Dendritic cell treated with granulocyte-macrophage colony-stimulating factor and Interleukin-4, amounts not matched to agents 40 ng/mL and 50 ng/mL, for 4 days (primary cell): ENCODE measurements at regions not wholly inside any gene's neighbourhood (a gene's known extent, or its start where the extent isn't known, plus 50 kb on each side); places are given as distances from the start of the nearest gene placed in this dataset.

Experiments
- H3K27ac Mint-ChIP-seq: one replicate; pipeline ENCODE4 v1.8.0; 2022; ENCODE audit warnings: mild to moderate bottlenecking, mixed read lengths
- H3K27me3 Mint-ChIP-seq: one replicate; pipeline ENCODE4 v1.8.0; 2022; ENCODE audit warnings: mild to moderate bottlenecking, mixed read lengths
- H3K36me3 Mint-ChIP-seq: one replicate; pipeline ENCODE4 v1.8.0; 2022; ENCODE audit warnings: low read depth, mixed read lengths
- H3K4me1 Mint-ChIP-seq: one replicate; pipeline ENCODE4 v1.8.0; 2022; ENCODE audit warnings: low read depth, mixed read lengths
- H3K4me3 Mint-ChIP-seq: one replicate; pipeline ENCODE4 v1.8.0; 2022; ENCODE audit warnings: mild to moderate bottlenecking, moderate library complexity, mixed read lengths
- H3K9me3 Mint-ChIP-seq: one replicate; pipeline ENCODE4 v1.8.0; 2022; ENCODE audit warnings: mixed read lengths
- intact Hi-C: fragments of 100-400 bp; cut with micrococcal nuclease; formaldehyde crosslinking; loops from one replicate; pipeline ENCODE4 v1.15.0; 2022

- no peaks in the 10 kb centered on the region for H3K4me1 Mint-ChIP-seq
- H3K9me3 Mint-ChIP-seq: peaks cover 6% of the 10 kb centered on the region
- no peak overlapping the region for H3K4me3 Mint-ChIP-seq
- intact Hi-C loops: no loop called here
- H3K27ac Mint-ChIP-seq: no peak overlapping the region
- no peaks in the 10 kb centered on the region for H3K27me3 Mint-ChIP-seq
- no peaks in the 10 kb centered on the region for H3K36me3 Mint-ChIP-seq
These were observed 375.3 kb downstream of the DUSP10 start for GRCh38 chr1:221366495-221367110.

- H3K4me1 Mint-ChIP-seq: no peaks in the 10 kb centered on the region
- H3K36me3 Mint-ChIP-seq: no peaks in the 10 kb centered on the region
- H3K27ac Mint-ChIP-seq: no peak overlapping the region
- peaks cover 6% of the 10 kb centered on the region for H3K9me3 Mint-ChIP-seq
- H3K4me3 Mint-ChIP-seq: no peak overlapping the region
- no peaks in the 10 kb centered on the region for H3K27me3 Mint-ChIP-seq
- intact Hi-C loops: no loop called here
These were observed 370.2 kb downstream of the DUSP10 start for GRCh38 chr1:221371705-221372104.

GRCh38 chr1:221373795-221374194, 368.1 kb downstream of the DUSP10 start:
- Mint-ChIP-seq H3K4me1 (no peaks in the 10 kb centered on the region), H3K4me3 (no peak overlapping the region), H3K36me3 (no peaks in the 10 kb centered on the region), H3K27ac (no peak overlapping the region), H3K9me3 (peaks cover 2% of the 10 kb centered on the region), H3K27me3 (no peaks in the 10 kb centered on the region)
- intact Hi-C loops: no loop called here

- Mint-ChIP-seq H3K4me1 (no peaks in the 10 kb centered on the region), H3K36me3 (no peaks in the 10 kb centered on the region), H3K4me3 (no peak overlapping the region), H3K27me3 (no peaks in the 10 kb centered on the region), H3K9me3 (no peaks in the 10 kb centered on the region), H3K27ac (no peak overlapping the region)
- intact Hi-C loops: no loop called here
These were observed 365.6 kb downstream of the DUSP10 start for GRCh38 chr1:221376286-221376685.

GRCh38 chr1:221381910-221382623, 359.8 kb downstream of the DUSP10 start:
- no peaks in the 10 kb centered on the region for H3K36me3 Mint-ChIP-seq
- H3K4me1 Mint-ChIP-seq: no peaks in the 10 kb centered on the region
- no peaks in the 10 kb centered on the region for H3K27me3 Mint-ChIP-seq
- no peak overlapping the region for H3K27ac Mint-ChIP-seq
- no peak overlapping the region for H3K4me3 Mint-ChIP-seq
- intact Hi-C loops: no loop called here
- H3K9me3 Mint-ChIP-seq: peaks cover 9% of the 10 kb centered on the region

GRCh38 chr1:221392453-221392852, 349.4 kb downstream of the DUSP10 start:
- Mint-ChIP-seq H3K9me3 (peaks cover 28% of the 10 kb centered on the region), H3K36me3 (no peaks in the 10 kb centered on the region), H3K27me3 (no peaks in the 10 kb centered on the region), H3K4me3 (no peak overlapping the region), H3K27ac (no peak overlapping the region), H3K4me1 (no peaks in the 10 kb centered on the region)
- intact Hi-C loops: no loop called here

- Mint-ChIP-seq H3K4me1 (no peaks in the 10 kb centered on the region), H3K4me3 (no peak overlapping the region), H3K27me3 (no peaks in the 10 kb centered on the region), H3K27ac (no peak overlapping the region), H3K36me3 (no peaks in the 10 kb centered on the region), H3K9me3 (peaks cover 31% of the 10 kb centered on the region)
- intact Hi-C loops: no loop called here
These were observed 347.8 kb downstream of the DUSP10 start for GRCh38 chr1:221394011-221394544.

- no peaks in the 10 kb centered on the region for H3K36me3 Mint-ChIP-seq
- intact Hi-C loops: no loop called here
- H3K4me1 Mint-ChIP-seq: no peaks in the 10 kb centered on the region
- no peak overlapping the region for H3K4me3 Mint-ChIP-seq
- no peaks in the 10 kb centered on the region for H3K27me3 Mint-ChIP-seq
- no peak overlapping the region for H3K27ac Mint-ChIP-seq
- peaks cover 36% of the 10 kb centered on the region for H3K9me3 Mint-ChIP-seq
These were observed 345.4 kb downstream of the DUSP10 start for GRCh38 chr1:221396526-221396925.

- H3K4me1 Mint-ChIP-seq: no peaks in the 10 kb centered on the region
- H3K27ac Mint-ChIP-seq: no peak overlapping the region
- H3K4me3 Mint-ChIP-seq: no peak overlapping the region
- H3K9me3 Mint-ChIP-seq: peaks cover 36% of the 10 kb centered on the region
- no peaks in the 10 kb centered on the region for H3K27me3 Mint-ChIP-seq
- H3K36me3 Mint-ChIP-seq: no peaks in the 10 kb centered on the region
- intact Hi-C loops: no loop called here
These were observed 344.7 kb downstream of the DUSP10 start for GRCh38 chr1:221397141-221397540.

- intact Hi-C loops: no loop called here
- H3K27me3 Mint-ChIP-seq: no peaks in the 10 kb centered on the region
- H3K4me1 Mint-ChIP-seq: no peaks in the 10 kb centered on the region
- H3K27ac Mint-ChIP-seq: no peak overlapping the region
- H3K4me3 Mint-ChIP-seq: no peak overlapping the region
- H3K36me3 Mint-ChIP-seq: no peaks in the 10 kb centered on the region
- peaks cover 36% of the 10 kb centered on the region for H3K9me3 Mint-ChIP-seq
These were observed 344.3 kb downstream of the DUSP10 start for GRCh38 chr1:221397606-221398005.

GRCh38 chr1:221405146-221405545, 336.7 kb downstream of the DUSP10 start:
- no peaks in the 10 kb centered on the region for H3K27me3 Mint-ChIP-seq
- intact Hi-C loops: no loop called here
- H3K27ac Mint-ChIP-seq: no peak overlapping the region
- no peak overlapping the region for H3K4me3 Mint-ChIP-seq
- no peaks in the 10 kb centered on the region for H3K36me3 Mint-ChIP-seq
- peaks cover 13% of the 10 kb centered on the region for H3K9me3 Mint-ChIP-seq
- no peaks in the 10 kb centered on the region for H3K4me1 Mint-ChIP-seq

- no peak overlapping the region for H3K4me3 Mint-ChIP-seq
- H3K27me3 Mint-ChIP-seq: peaks cover 2% of the 10 kb centered on the region
- no peaks in the 10 kb centered on the region for H3K9me3 Mint-ChIP-seq
- no peaks in the 10 kb centered on the region for H3K4me1 Mint-ChIP-seq
- no peaks in the 10 kb centered on the region for H3K36me3 Mint-ChIP-seq
- H3K27ac Mint-ChIP-seq: no peak overlapping the region
- intact Hi-C loops: no loop called here
These were observed 333.6 kb downstream of the DUSP10 start for GRCh38 chr1:221408117-221408803.

- Mint-ChIP-seq H3K27me3 (peaks cover 4% of the 10 kb centered on the region), H3K36me3 (no peaks in the 10 kb centered on the region), H3K4me1 (no peaks in the 10 kb centered on the region), H3K9me3 (no peaks in the 10 kb centered on the region), H3K4me3 (no peak overlapping the region), H3K27ac (no peak overlapping the region)
- intact Hi-C loops: no loop called here
These were observed 330.6 kb downstream of the DUSP10 start for GRCh38 chr1:221411283-221411682.

GRCh38 chr1:221414772-221415539, 326.9 kb downstream of the DUSP10 start:
- Mint-ChIP-seq H3K9me3 (no peaks in the 10 kb centered on the region), H3K36me3 (no peaks in the 10 kb centered on the region), H3K4me1 (no peaks in the 10 kb centered on the region), H3K27me3 (peaks cover 4% of the 10 kb centered on the region), H3K27ac (no peak overlapping the region), H3K4me3 (no peak overlapping the region)
- intact Hi-C loops: no loop called here
